Endothelial cell of umbilical vein (primary cell): ENCODE measurements at regions not wholly inside any gene's neighbourhood (a gene's known extent, or its start where the extent isn't known, plus 50 kb on each side); places are given as distances from the start of the nearest gene placed in this dataset.

ENCODE experiments used
- EZH2 ChIP-seq: IDR thresholded peaks from 2 replicates; pipeline ENCODE4 v1.6.1; 2012; ENCODE audit warnings: borderline replicate concordance, low read depth, mild to moderate bottlenecking, moderate library complexity, low read length, inconsistent platforms; ENCODE audit not compliant: severe bottlenecking
- GATA2 ChIP-seq: IDR thresholded peaks from 2 replicates; pipeline ENCODE4 v1.7.0; 2011; ENCODE audit warnings: low read depth, mild to moderate bottlenecking, moderate library complexity, mixed read lengths, low read length; ENCODE audit not compliant: insufficient read length, insufficient read depth
- POLR2A ChIP-seq: IDR thresholded peaks from 2 replicates; pipeline ENCODE4 v1.6.1; 2012; ENCODE audit warnings: low read depth, mild to moderate bottlenecking, control low read depth, low read length
- POLR2AphosphoS5 ChIP-seq: IDR thresholded peaks from 2 replicates; pipeline ENCODE4 v1.6.1; 2012; ENCODE audit warnings: low read depth, mild to moderate bottlenecking, control low read depth, low read length, moderate library complexity; ENCODE audit not compliant: insufficient read depth
- TF ChIP-seq, protein P1 (sequence below): IDR thresholded peaks from 2 replicates; pipeline ENCODE4 v1.6.1; 2011; ENCODE audit not compliant: insufficient read depth, insufficient read length
- TF ChIP-seq, protein P2 (sequence below), 2 donors: IDR thresholded peaks; 1 replicate in 1 of 2; 2 replicates in 1 of 2; pipeline ENCODE4 v1.5.1; 2011; ENCODE audit warnings: low read length in 2 of 2, mild to moderate bottlenecking in 2 of 2, moderate library complexity in 2 of 2, control low read depth in 1 of 2, inconsistent platforms in 1 of 2, low read depth in 1 of 2; ENCODE audit not compliant: insufficient read depth in 1 of 2; ENCODE audit errors: extremely low read depth in 1 of 2

DNA sequence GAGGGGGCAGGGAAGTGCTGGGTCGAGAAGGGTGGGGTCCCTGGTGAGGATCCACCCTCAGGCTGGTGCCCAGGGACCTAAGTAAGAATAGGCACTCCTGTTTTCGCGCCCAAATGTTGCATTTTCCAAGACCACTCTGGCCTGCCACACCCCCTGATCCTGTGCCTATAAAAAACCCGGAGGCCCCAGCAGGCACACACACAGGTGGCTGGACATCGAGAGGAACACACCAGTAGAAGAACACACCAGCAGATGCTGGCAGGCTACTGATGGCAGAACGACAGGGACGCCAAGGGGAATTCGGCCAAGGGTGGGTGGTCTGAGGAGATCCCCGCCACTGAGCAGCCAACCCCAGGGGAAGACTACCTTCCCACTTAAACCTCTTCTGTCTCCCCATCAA lies 633.9 kb upstream of the POT1 start:
- TF ChIP-seq, protein P1, sequence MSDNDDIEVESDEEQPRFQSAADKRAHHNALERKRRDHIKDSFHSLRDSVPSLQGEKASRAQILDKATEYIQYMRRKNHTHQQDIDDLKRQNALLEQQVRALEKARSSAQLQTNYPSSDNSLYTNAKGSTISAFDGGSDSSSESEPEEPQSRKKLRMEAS: no peak
- TF ChIP-seq, protein P2, sequence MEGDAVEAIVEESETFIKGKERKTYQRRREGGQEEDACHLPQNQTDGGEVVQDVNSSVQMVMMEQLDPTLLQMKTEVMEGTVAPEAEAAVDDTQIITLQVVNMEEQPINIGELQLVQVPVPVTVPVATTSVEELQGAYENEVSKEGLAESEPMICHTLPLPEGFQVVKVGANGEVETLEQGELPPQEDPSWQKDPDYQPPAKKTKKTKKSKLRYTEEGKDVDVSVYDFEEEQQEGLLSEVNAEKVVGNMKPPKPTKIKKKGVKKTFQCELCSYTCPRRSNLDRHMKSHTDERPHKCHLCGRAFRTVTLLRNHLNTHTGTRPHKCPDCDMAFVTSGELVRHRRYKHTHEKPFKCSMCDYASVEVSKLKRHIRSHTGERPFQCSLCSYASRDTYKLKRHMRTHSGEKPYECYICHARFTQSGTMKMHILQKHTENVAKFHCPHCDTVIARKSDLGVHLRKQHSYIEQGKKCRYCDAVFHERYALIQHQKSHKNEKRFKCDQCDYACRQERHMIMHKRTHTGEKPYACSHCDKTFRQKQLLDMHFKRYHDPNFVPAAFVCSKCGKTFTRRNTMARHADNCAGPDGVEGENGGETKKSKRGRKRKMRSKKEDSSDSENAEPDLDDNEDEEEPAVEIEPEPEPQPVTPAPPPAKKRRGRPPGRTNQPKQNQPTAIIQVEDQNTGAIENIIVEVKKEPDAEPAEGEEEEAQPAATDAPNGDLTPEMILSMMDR (IDR thresholded peaks at IDR 0.05; ENCODE audit: extremely low read depth in 1 of 2, insufficient read depth in 1 of 2, low read depth in 1 of 2, low read length in 2 of 2): no peak
- no peak for TF ChIP-seq EZH2
- no peak for TF ChIP-seq POLR2AphosphoS5
- TF ChIP-seq POLR2A: no peak
- no peak for TF ChIP-seq GATA2
